PC-3 (cell line): ENCODE measurements at regions not wholly inside any gene's neighbourhood (a gene's known extent, or its start where the extent isn't known, plus 50 kb on each side); places are given as distances from the start of the nearest gene placed in this dataset.

Source experiments
- ATAC-seq: fragments of 200-7000 bp; cut with Tn5 transposase; 2 replicates; pipeline ENCODE4 v1.9.1; 2020; ENCODE audit warnings: mild to moderate bottlenecking, moderate library complexity
- BruUV-seq: library from RNA; stranded (reverse); fragments of 400-500 nt; replicated peaks from 2 replicates; lab custom pipeline; 2021; lab: Mats Ljungman, UMichigan
- CTCF ChIA-PET: fragments of 300-600 bp; sonication (Branson Sonifier 250); formaldehyde crosslinking; loops from one replicate; lab custom pipeline; 2022; ENCODE audit warnings: antibody characterized with exemption; lab: Charles Lee
- POLR2A ChIA-PET: fragments of 300-600 bp; sonication (Branson Sonifier 250); formaldehyde crosslinking; loops from one replicate; lab custom pipeline; 2022; ENCODE audit warnings: antibody characterized with exemption; ENCODE audit not compliant: unreplicated experiment; lab: Charles Lee
- DNase-seq: peaks from one replicate; pipeline ENCODE4 v3.0.0-alpha.2; 2015
- H2AFZ ChIP-seq: fragments of 300-600 bp; sonication (generic); 2 replicates; pipeline ENCODE4 v1.6.0; 2016; ENCODE audit warnings: antibody characterized with exemption, low read length
- H3F3A ChIP-seq: fragments of 300-600 bp; sonication (generic); one replicate; pipeline ENCODE4 v1.6.0; 2017; ENCODE audit warnings: antibody characterized with exemption, low read length, control low read depth, mild to moderate bottlenecking; ENCODE audit not compliant: unreplicated experiment
- H3K27ac ChIP-seq: fragments of 300-600 bp; sonication (generic); 2 replicates; pipeline ENCODE4 v1.5.1; 2016; ENCODE audit warnings: mild to moderate bottlenecking, low read length
- H3K27me3 ChIP-seq: fragments of 300-600 bp; sonication (generic); 2 replicates; pipeline ENCODE4 v1.6.1; 2016; ENCODE audit warnings: low read length, mixed read lengths
- H3K36me3 ChIP-seq: fragments of 300-600 bp; sonication (generic); 2 replicates; pipeline ENCODE4 v1.6.1; 2016; ENCODE audit warnings: low read depth, mixed run types, low read length, mixed read lengths
- H3K4me1 ChIP-seq: fragments of 300-600 bp; sonication (generic); 2 replicates; pipeline ENCODE4 v1.5.1; 2016; ENCODE audit warnings: low read length; ENCODE audit not compliant: insufficient read depth
- H3K4me2 ChIP-seq: fragments of 300-600 bp; sonication (generic); 2 replicates; pipeline ENCODE4 v1.6.0; 2016; ENCODE audit warnings: low read length
- H3K4me3 ChIP-seq: fragments of 300-600 bp; sonication (generic); 2 replicates; pipeline ENCODE4 v1.5.1; 2016; ENCODE audit warnings: mild to moderate bottlenecking, low read length, mixed read lengths
- H3K79me2 ChIP-seq: fragments of 300-600 bp; sonication (generic); 2 replicates; pipeline ENCODE4 v1.6.1; 2017; ENCODE audit warnings: low read length, mixed read lengths
- H3K9ac ChIP-seq: fragments of 300-600 bp; sonication (generic); 2 replicates; pipeline ENCODE4 v1.6.0; 2016; ENCODE audit warnings: mild to moderate bottlenecking, low read length
- H3K9me2 ChIP-seq: fragments of 300-600 bp; sonication (generic); replicated peaks from 2 replicates; pipeline ENCODE4 v1.6.1; 2016; ENCODE audit warnings: mixed run types, low read length, mixed read lengths
- H3K9me3 ChIP-seq: fragments of 300-600 bp; sonication (generic); 2 replicates; pipeline ENCODE4 v1.6.1; 2016; ENCODE audit warnings: low read length, mixed read lengths
- H4K20me1 ChIP-seq: fragments of 300-600 bp; sonication (generic); 2 replicates; pipeline ENCODE4 v1.6.1; 2016; ENCODE audit warnings: low read length, mixed read lengths
- EZH2 ChIP-seq: fragments of 300-600 bp; sonication (generic); IDR thresholded peaks from one replicate; pipeline ENCODE4 v1.6.1; 2017; ENCODE audit warnings: antibody characterized with exemption, mild to moderate bottlenecking, low read length; ENCODE audit not compliant: unreplicated experiment
- EZH2phosphoT487 ChIP-seq: fragments of 300-600 bp; sonication (generic); IDR thresholded peaks from 2 replicates; pipeline ENCODE4 v1.6.1; 2018; ENCODE audit warnings: mild to moderate bottlenecking, antibody characterized with exemption, low read length, borderline replicate concordance
- intact Hi-C: fragments of 100-400 bp; cut with micrococcal nuclease; formaldehyde crosslinking; loops from 2 replicates; pipeline ENCODE4 v1.9.0; 2023
- TF ChIP-seq, protein P1 (sequence below): fragments of 300-600 bp; sonication (generic); conservative IDR thresholded peaks from 2 replicates; pipeline ENCODE4 v1.5.1; 2017; ENCODE audit warnings: antibody characterized with exemption, low read depth, mild to moderate bottlenecking, low read length

DNA sequence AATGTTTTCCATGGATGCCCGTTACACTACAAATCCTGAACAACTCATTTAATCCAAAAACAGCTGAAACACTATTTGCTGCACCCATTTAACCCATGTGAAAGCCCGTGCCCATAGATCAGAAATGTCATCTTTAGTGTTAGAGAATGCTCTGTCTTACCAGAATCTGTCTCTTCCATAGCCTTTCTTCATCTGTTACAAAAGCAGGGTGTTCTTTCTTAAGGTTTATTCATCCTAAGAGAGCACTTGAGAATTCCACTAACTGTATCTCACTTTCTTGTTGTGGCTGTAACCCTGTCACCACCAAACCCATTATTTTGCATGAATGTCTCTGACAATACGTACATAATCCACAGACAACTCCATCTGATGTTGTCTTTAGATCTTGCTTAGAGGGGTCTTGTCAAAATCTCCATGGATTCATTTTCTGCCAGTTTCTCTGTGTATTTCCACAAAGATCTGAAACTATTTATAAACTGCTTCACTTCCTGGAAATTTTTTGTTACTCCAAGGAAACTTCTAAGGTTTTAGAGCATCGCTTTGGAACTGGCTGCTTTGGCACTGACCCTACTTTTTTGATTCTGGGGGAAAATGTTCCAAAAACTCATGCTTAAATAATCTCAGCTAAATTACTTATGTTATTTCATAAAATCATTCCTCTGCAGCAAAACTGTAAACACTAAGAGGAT, 167.8 kb upstream of the CCDC54 start:
- no peaks in the 10 kb centered on the region for H3K36me3 ChIP-seq
- H2AFZ ChIP-seq: no peak overlapping the region
- H3K4me2 ChIP-seq: no peak overlapping the region
- POLR2A ChIA-PET: no interaction called here
- CTCF ChIA-PET: interaction anchor here (1.7 kb wide), 1 partner anchor 26 kb away, joined by 12 read pairs; no protein-coding TSS in a partner anchor
- H3K4me1 ChIP-seq: peaks cover 25% of the 10 kb centered on the region
- no peaks in the 10 kb centered on the region for H3K79me2 ChIP-seq
- no TSS peak for BruUV-seq
- no peaks in the 10 kb centered on the region for H3F3A ChIP-seq
- H4K20me1 ChIP-seq: no peaks in the 10 kb centered on the region
- H3K27ac ChIP-seq: no peak overlapping the region
- no peak for DNase-seq
- TF ChIP-seq EZH2: no peak
- TF ChIP-seq, protein P1, sequence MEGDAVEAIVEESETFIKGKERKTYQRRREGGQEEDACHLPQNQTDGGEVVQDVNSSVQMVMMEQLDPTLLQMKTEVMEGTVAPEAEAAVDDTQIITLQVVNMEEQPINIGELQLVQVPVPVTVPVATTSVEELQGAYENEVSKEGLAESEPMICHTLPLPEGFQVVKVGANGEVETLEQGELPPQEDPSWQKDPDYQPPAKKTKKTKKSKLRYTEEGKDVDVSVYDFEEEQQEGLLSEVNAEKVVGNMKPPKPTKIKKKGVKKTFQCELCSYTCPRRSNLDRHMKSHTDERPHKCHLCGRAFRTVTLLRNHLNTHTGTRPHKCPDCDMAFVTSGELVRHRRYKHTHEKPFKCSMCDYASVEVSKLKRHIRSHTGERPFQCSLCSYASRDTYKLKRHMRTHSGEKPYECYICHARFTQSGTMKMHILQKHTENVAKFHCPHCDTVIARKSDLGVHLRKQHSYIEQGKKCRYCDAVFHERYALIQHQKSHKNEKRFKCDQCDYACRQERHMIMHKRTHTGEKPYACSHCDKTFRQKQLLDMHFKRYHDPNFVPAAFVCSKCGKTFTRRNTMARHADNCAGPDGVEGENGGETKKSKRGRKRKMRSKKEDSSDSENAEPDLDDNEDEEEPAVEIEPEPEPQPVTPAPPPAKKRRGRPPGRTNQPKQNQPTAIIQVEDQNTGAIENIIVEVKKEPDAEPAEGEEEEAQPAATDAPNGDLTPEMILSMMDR: no peak
- no peak overlapping the region for H3K9ac ChIP-seq
- intact Hi-C loops: loop anchor here (5.0 to 10.0 kb wide), 3 partner anchors 158 to 313 kb away; partner anchors contain the start of gene BBX
- H3K9me2 ChIP-seq: no peaks in the 10 kb centered on the region
- H3K9me3 ChIP-seq: no peaks in the 10 kb centered on the region
- H3K4me3 ChIP-seq: no peak overlapping the region
- no peak for ATAC-seq
- H3K27me3 ChIP-seq: no peaks in the 10 kb centered on the region

DNA sequence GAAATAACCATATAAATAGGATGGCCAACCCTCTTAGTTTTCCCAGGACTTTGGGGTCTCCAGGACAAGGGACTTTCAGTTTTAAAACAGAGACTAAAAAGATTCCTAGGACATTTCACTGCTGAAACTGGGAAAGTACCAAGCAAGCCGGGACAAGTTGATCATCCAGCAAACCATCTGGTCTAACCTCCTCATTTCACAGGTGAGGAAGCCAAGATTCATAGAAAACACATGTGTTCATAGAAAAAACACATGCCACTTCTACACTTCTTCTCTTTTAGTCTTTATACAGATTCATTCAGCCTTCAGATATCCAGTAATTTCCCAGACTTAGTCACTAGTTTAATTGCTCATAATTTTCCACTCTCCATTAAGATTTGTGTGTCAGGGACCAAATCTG, 165.6 kb upstream of the CCDC54 start:
- POLR2A ChIA-PET: no interaction called here
- Histone ChIP-seq H3F3A (peaks cover 7% of the 10 kb centered on the region), H3K4me3 (no peak overlapping the region), H3K36me3 (no peaks in the 10 kb centered on the region), H3K27ac (no peak overlapping the region), H3K9me2 (no peaks in the 10 kb centered on the region), H3K79me2 (no peaks in the 10 kb centered on the region), H3K27me3 (no peaks in the 10 kb centered on the region), H2AFZ (no peak overlapping the region), H3K9ac (no peak overlapping the region), H3K9me3 (no peaks in the 10 kb centered on the region), H3K4me1 (peaks cover 38% of the 10 kb centered on the region), H4K20me1 (no peaks in the 10 kb centered on the region), H3K4me2 (no peak overlapping the region)
- TF ChIP-seq EZH2phosphoT487 (no peak), EZH2 (no peak)
- TF ChIP-seq, protein P1: no peak
- DNase-seq (no peak), ATAC-seq (no peak)
- intact Hi-C loops: no loop called here
- BruUV-seq: no TSS peak
- CTCF ChIA-PET: no interaction called here

DNA sequence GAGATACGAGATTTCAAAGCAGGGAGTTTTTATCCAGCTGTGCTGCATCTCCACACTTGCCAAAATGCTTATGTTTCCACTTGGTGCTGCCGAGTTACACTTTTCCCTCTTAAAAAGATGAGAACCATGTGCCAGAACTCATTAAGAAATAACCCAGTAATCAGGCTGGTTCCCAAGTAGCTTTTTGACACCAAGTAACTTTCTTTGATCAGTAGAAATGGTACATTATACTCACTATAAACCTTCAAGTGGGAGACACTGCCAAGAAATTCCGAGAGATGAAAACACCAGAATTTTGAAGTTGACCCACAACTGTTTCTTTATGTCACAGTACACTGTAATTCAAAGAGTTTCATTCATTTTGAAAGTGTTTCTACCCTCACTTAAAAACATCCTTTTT, 164.6 kb upstream of the CCDC54 start:
- Histone ChIP-seq H3F3A (peaks cover 7% of the 10 kb centered on the region), H4K20me1 (no peaks in the 10 kb centered on the region), H3K4me3 (no peak overlapping the region), H3K9me3 (no peaks in the 10 kb centered on the region), H3K4me1 (peaks cover 38% of the 10 kb centered on the region), H3K9ac (no peak overlapping the region), H3K27me3 (no peaks in the 10 kb centered on the region), H3K27ac (no peak overlapping the region), H3K36me3 (no peaks in the 10 kb centered on the region), H2AFZ (no peak overlapping the region), H3K9me2 (no peaks in the 10 kb centered on the region), H3K79me2 (no peaks in the 10 kb centered on the region), H3K4me2 (no peak overlapping the region)
- no TSS peak for BruUV-seq
- DNase-seq (no peak), ATAC-seq (no peak)
- ChIA-PET POLR2A (no interaction called here), CTCF (no interaction called here)
- TF ChIP-seq, protein P1: no peak
- TF ChIP-seq EZH2phosphoT487 (no peak), EZH2 (no peak)
- intact Hi-C loops: no loop called here
